Stomach (tissue), 4 donors: ENCODE measurements at regions not wholly inside any gene's neighbourhood (a gene's known extent, or its start where the extent isn't known, plus 50 kb on each side); places are given as distances from the start of the nearest gene placed in this dataset.

Experiments used
- EP300 ChIP-seq: sonication (generic); formaldehyde crosslinking; IDR thresholded peaks from one replicate; pipeline ENCODE4 v1.6.1; 2017; ENCODE audit warnings: antibody characterized with exemption
- POLR2AphosphoS5 ChIP-seq, 3 donors: sonication (generic); formaldehyde crosslinking; IDR thresholded peaks; one replicate each; pipeline ENCODE4 v1.6.1; 2016; ENCODE audit warnings: antibody characterized with exemption in 3 of 3
- TF ChIP-seq, protein P1 (sequence below), 7 experiments: fragments of 450-650 bp in 4 of 7; fragments of 200-600 bp in 3 of 7; sonication (generic) in 3 of 7; IDR thresholded peaks; one replicate each; pipeline ENCODE4 v1.5.1; 2016 to 2019; ENCODE audit warnings: antibody characterized with exemption in 7 of 7, control low read depth in 2 of 7, mild to moderate bottlenecking in 1 of 7

DNA sequence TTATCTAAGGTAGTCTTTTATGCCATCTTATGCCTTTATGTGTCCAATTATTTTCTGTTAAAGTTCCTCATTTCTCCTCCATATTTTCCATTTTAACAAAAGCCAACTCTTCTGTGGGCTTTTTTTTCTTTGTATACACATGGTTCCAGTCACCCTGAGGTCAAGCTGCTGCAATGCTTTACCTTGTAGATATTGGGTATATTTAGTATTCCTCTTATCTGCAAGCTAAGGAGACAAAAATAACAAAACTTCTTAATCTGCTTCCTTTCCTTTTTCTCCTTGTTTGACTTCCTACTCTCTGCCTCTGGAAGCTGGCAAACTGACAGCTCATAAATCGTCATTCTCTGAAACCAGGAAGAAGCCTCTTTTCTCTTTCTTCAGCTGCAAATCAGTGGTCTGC, 885.0 kb upstream of the LRRN3 start:
- TF ChIP-seq, protein P1, sequence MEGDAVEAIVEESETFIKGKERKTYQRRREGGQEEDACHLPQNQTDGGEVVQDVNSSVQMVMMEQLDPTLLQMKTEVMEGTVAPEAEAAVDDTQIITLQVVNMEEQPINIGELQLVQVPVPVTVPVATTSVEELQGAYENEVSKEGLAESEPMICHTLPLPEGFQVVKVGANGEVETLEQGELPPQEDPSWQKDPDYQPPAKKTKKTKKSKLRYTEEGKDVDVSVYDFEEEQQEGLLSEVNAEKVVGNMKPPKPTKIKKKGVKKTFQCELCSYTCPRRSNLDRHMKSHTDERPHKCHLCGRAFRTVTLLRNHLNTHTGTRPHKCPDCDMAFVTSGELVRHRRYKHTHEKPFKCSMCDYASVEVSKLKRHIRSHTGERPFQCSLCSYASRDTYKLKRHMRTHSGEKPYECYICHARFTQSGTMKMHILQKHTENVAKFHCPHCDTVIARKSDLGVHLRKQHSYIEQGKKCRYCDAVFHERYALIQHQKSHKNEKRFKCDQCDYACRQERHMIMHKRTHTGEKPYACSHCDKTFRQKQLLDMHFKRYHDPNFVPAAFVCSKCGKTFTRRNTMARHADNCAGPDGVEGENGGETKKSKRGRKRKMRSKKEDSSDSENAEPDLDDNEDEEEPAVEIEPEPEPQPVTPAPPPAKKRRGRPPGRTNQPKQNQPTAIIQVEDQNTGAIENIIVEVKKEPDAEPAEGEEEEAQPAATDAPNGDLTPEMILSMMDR (IDR thresholded peaks at IDR 0.05): no peak
- TF ChIP-seq EP300 (no peak), POLR2AphosphoS5 (IDR thresholded peaks at IDR 0.05) (no peak)
